Left kidney (tissue), 1 donor: ENCODE measurements at regions not wholly inside any gene's neighbourhood (a gene's known extent, or its start where the extent isn't known, plus 50 kb on each side); places are given as distances from the start of the nearest gene placed in this dataset.

Experiments used
- DNase-seq: peaks from one replicate; pipeline ENCODE4 v3.0.0-alpha.2; 2013

DNA sequence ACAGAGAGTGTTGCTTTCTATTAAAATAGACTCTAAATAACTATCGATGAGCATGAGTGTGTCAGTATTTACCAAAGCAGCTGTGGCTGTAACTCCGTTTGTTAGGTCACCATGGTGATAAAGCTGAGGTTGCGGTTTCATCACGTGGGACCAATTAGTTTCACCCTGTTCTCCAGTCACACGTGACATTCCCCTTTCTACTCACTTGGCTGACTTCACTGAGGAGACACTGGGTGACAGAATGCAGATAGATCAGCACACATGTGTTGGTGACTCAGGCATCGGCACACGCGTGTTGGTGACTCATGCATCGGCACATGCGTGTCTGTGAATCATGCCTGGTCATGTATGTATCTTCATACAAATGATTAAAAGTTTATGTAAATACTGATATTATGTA lies 285.4 kb downstream of the THBS2 start:
- DNase-seq, result peak; percentile 55

DNA sequence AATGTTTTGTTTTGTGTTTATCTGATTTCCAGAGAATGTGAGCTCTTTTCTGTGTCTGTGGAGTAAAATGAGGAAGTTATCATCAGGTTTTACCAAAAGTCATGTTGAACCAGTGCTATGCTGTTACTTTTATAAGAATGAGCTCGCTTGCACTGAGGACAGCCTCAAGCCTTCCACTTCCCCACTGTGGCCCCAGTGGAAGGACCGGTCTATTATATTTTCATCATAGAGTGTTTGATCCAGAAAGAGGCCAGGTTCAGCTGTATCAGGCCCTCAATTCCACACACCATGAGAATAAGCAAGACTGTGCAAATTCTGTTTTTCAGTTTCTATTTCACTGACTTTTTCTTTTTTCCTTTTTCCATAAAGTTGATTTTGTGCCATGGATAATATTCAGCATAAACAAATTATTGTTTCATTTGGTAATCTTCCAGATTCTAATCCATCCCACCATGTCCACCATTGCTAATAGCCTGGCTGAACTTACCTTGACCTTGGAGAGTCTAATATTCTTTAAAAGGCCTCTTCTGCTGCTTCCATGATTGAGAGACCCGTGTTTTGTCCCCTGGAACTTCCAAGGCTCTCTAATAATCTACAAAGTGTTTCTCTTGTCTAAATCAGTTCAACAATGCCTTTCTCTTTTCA lies 286.2 kb downstream of the THBS2 start:
- DNase-seq, result no peak

DNA sequence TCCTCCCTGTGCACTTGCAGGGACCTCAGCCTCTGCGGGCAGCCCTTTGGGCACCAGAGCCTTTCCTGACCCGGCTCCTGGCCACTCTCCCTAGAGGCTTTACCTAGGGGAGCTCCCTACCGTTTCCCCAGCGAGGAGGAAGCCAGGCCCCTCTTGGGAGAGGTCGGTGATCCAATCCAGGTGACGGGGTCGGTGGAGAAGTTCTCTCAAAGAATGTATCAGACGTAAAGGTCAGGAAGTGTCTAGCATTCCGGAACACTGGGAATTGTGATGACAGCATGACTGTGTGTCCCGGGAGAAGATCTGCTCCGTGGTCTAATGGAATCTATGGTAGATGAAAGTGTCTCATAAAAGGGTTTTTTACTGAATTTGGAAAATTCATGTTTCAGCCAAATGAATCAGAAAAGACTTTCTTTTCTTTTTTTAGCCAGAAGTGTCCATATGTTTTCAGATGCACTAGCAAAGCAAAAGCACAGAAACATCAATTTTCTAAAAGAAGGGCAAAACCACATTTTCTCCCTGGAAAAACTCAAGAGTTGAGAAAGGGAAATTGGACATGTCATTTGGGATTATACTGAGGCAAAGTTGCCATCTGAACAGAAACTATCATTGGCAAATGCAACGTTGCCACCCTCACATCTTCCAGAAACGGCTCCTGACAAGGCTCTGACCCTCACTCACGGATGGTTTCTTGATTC lies 289.4 kb downstream of the THBS2 start:
- DNase-seq, result no peak

DNA sequence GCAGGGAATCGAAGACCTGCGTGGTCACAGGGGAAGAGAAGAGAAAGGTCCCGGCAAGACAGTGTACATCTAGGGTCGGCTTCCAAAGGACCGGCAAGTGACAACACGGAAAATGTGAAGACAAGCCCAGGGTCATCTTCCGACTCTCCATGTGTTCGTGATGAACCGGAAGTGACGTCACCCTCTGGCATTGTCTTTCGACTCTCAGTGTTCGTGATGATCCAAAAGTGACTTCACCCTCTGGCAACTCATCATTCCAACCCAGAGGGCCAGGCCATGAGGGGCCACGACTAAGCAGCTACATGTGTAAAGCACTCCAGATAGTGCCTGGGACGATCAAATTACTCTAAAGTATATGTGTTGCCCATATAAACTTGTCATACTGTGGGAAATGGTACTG lies 290.8 kb downstream of the THBS2 start:
- no peak for DNase-seq

DNA sequence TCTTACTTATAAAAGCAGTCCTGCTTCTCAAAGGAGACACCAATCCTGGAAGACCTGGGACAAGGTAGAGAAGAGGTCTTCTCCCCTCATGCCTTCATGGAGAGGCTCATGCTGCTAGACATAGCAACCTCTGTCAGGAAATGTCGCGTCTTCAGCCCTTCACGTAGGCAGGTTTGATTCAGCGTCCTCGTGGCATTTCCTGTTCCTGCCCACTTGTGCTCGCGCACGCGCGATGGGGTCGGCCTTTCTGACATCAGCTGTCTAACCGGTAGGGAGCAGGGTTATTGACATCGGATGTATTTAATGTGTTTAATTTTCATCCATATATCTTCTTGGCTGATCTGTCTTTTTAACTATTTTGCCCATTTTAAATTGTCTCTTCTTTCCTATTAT lies 292.4 kb downstream of the THBS2 start:
- no peak for DNase-seq

DNA sequence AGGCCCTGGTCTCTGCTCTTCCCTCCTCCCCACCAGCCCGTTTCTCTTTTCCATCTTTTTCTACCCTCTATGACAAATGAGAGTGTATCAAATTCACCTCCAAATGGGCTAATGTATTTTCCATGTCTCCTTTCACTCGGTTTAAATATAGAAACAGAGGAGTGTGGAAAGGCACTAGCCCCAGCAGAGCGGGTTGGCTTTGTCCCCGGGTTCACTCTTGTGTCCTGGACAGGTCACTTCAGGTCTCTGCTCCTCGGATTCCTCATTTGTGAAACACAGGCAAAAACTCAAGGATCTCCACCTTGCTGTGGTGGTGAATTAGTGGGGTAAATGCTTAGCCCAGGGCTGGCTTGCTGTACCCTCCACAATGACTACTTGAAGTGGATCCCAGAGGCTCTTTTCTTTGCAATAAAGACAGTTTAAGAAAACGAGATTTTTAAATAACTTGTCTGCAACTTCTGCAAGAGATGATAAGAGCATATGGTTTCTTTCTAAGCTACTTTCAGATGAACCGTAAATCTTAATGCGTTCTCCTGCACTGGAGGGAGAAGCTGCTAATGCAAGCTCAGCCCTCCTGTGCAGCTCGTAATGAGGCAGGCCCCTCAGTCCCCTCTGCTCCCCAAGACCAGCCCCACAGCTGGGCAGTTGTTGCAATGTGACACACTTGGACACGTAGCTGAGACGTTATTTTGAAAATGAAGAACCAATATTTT lies 292.9 kb downstream of the THBS2 start:
- DNase-seq, result no peak

DNA sequence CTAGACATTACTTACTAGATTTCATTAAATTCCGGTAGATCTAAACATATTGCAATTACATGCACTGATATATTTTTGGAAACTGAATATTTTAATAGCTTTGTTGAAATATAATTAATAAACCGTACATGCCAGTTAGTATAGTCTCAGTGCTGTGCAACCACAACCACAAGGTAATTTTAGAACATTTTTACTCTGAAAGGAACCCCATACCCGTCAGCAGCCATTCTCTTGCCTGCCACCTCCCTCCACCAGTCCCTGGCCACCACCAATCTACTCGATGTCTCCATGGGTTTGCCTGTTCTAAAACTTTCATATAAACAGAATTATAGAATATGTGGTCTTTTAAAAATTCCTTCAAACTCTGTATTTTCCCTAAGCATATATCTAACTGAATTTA lies 293.9 kb downstream of the THBS2 start:
- DNase-seq, result no peak

DNA sequence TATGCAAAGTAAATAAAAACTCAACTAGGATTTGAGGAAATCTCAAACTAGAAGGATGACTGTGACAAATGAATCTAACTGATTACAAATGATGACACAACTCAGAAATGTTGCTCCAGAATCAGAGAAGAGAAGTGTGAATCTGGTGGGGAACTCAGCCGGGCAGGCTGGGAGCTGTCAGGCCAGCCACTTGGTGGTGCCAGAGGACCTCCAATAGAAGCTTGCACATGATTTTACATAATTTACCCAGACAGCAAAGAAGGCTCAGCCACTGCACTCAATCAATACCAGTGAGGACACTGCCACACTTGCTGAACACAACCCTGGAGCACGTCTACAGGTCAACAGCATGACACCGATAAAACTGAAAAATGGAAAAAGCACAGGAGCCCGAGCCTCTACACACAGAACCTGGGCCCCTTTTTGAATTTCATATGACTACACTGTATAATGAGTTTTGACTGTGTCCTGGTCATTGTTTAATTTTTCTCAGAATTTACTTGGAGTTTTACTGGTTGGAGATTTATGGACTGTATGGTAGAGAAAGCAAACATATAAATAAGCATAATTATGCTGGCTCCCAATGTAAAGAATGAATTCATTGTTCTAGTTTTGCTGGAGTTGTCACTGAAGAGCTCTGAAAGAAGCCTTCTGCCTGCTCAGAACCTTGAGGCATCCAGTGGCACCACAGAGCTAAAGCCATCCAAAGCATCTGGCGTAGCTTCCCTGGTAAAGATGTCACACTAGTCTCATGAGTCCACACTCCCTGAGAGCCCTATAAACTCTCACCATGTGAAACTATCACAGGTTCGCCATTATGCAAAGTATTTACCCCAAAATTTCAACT lies 296.5 kb downstream of the THBS2 start:
- no peak for DNase-seq

DNA sequence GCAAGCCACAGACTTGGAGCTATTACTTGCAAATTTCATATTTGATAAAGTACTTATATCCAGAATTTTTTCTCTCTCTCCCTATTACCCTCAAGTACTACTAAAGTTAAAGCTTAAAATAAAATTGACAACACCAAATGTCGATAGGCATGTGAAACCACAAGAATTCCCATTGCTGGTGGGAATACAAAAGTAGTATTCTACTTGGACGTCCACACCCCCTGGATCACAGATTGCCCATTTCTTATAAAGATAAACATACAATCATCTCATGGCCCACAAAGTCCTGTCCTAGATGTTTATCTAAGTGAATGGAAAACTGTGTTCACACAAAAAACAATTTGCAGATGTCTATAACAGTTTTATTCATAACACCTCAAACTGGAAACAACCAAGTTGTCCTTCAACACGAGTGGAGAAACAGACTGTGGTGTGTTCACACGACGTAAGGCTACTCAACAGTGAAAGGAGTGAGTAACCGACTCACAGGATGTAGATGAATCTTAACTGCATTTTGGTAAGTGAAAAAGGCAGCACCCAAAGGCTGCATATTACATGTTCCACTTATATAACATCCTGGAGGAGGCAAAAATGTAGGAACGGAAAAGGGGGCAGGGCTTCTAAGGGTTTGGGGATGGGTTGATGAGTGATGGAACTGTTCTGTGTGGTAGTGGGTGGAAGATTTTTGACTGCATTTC lies 297.4 kb downstream of the THBS2 start:
- no peak for DNase-seq

DNA sequence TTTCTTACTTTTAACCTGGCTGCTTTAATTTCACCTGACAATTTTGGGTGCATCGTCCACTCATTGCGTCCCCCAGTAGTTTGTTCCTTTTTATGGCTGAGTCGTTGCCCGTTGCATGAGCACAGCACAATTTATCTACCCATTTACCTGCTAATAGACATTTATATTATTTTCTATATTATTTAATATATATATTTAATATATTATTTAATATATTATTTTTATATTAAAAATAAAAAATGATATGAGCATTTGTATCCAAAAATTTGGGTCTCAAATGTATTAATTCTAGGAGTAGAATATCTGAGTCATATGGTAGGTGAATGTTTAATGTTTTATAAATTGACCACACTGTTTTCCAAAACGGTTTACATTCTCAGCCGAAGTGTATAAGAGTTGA lies 300.2 kb downstream of the THBS2 start:
- DNase-seq, result no peak

DNA sequence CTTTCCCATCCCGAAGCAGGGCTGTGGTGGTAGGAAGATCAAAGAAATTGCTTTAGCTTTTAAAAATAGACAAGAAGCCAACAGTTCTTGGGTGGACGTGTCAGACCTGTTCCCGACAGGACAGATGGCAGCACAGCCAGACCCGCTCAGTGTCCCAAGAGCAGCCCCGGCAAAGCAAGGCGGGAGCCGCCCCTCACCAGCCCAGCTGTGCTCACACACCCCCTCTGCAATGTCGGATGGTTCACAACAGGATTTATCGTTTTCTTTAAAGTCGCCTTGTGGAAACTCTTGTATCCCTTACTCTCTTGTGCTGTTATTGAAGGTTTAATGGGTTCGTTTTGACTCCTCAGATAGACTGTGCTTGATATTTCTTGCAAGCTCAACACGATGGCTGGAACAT lies 302.4 kb downstream of the THBS2 start:
- DNase-seq, result no peak

DNA sequence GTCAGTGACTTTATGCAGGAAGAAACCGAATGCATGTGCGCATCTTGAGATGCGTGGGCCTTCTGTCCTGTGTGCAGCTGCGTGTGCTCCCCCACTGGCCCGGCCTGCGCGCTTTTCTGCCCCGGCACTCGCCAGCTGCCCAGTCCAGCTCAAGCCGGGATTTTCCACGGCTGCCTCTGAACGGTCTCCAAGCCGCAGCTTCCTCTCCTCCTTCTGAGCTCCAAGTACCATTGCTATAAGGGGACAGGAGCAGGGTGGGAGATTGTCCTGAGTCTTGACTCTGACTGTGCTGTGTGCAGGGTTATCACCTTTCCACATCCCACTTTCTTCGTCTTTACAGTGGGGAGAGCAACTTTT lies 302.8 kb downstream of the THBS2 start:
- DNase-seq, result no peak

DNA sequence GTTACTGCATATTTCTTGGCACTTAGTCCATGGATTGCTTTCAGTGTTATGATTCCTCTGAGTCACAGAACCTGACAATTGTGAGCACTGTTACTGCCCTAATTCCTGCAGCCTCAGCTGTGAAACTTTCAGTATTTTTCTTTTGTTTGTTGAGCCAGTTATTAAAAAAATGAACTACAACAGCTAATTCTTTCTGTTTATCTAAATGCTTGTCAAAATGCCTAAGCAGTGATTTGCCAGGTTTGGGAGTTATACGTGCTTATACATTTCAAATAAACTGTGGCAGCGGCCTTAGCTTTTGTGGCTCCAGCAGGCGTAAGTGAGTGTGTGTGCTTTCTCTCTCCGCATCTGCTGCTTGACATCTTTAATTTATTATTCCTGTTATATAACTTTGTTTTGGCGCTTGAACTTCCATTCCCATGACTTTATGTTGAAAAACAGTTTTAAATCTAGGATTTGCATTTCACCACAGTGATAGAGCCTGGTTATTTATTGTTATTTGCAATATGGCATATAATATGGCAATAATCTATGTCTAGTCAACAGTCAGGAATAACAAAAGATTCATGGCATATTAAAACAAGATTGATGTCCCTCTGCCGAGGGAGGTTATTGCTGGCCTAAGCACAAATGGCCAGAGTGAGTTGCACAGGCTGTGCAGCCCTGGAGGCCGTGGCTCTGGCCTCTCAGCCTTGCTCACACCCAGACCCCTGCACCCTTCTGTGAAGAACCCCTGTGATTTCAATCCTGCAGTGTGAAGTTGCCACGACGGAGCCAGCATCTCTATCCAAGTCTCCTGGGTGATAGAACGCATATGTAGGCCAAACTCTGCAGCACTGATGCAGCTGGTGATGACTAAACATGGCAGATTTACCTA lies 303.4 kb downstream of the THBS2 start:
- DNase-seq, result peak; percentile 51

DNA sequence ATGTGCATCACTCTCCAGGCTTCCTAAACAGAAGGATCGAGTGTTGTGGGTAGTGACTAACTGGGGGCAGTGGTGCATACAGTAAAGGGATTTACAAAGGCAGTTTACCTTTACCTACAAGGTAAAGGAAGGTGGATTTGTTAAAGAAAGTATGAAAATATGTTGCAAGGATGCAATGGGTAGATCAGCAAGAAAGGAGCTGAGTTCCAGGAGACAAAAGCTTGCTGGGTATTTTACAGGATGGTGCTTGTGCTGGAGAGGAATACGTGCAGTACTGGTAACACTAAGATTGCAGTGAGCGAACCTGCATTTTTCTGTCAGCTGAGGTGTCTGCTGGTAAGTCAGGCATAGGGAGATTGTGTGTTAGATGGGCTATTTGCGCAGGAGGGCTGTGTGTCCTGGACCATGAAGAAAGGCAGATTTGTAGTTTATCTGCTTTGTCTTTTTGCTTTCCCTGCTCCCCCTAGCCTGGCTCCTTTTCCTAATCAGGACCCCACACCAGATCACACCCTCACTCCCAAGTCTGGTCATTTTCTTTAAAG lies 304.6 kb downstream of the THBS2 start:
- no peak for DNase-seq

DNA sequence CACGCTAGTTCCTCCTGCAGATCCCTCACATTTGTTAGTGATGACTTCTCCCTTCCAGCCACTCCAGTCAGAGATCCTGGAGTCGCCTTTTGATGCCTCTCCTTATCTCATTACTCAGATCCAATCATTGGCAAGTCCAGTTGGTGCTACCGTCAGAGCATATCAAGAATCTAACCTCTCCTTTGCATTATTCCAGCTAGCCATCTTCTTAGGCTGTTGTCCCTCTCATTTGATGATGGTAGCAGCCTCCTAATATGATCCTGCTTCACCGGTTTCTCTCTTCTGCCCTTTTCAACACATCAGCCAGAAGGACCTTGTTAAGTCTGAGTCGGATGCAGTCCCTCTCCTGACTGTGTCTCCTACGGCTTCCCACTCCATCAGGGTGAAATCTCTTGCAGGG lies 305.6 kb downstream of the THBS2 start:
- no peak for DNase-seq

DNA sequence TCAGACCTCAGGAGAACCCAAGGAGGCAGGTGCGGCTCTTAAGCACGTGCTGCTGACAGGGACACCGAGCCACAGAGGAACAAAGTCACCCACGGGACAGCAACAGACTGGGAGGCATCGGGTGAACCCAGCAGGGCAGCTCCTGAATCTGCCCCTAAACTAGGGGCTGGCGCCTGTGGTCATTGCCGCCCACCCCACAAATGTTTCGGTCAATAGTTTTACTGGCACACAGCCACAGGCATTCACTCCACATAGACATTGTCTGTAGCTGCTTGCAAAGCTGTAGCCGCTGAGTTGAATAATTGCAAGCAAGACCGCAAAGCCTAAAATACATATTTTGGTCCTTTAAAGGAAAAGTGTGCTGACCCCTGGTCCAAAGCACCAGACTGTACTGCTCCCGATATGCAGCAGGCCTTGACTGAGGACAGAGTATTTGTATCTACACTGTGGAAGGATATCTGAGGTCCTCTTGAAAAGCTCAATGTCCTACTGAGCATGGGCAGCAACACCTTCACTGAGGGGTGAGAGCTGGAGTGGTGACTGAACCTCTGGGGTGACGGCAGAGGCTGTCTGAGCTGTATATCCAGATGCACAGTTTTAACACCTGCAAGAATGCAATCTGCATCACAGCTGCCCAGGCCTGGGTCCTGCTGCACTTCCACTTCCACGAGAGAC lies 310.3 kb downstream of the THBS2 start:
- no peak for DNase-seq

DNA sequence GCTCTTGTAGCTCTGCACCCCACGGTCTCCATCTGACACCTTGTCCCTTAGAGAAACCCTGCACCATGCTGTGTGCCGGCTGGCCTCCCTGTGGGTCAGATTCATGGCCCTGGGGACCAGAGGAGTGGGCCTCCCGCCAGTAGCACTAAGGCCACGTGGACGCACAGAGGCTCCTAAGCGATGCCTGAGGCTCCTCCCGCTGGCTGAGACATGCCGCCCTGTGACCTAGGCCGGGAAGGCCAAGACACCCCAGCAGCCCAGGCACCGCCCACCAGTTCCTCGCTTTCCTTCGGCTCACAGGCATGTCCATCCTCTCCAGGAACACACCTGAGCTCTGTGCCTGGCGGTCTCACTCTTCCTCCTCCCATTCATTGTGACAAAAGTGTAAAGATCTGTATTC lies 311.0 kb downstream of the THBS2 start:
- DNase-seq, result no peak

DNA sequence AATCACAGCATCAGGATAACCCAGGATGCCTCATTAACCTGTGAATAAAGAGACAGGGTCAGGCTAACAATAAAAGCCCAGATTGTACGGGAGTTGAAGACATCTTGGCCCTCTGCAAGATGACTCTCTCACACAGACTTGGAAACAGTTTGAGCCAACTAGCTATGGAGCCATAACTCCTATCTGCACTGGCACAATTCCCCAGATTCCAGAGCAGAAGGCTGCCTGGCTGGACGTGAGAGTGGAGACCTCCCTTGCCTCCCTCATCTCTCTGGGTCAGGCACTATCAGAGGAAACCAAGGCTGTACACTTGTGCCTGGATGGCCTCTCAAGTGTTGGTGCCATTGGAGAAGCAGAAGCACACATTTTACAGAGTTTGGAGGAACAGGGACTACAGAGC lies 312.6 kb downstream of the THBS2 start:
- DNase-seq, result no peak

DNA sequence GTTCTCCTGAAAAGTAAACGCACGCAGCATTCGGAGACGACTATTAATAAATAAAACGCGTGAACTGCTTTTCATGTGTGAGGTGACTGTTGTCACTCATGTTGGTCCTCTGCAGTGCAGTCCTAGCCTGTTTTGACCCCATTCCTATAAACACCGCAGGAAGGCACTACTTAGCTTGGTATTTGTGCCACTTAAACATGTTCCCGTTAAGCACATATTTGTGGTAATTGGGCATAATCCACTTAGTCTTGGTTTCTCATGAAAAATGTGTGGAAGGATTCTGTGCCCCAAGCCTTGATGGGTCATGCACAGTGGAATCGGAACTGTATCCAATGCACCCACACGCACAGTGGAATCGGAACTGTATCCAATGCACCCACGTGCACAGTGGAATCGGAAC lies 313.9 kb downstream of the THBS2 start:
- DNase-seq, result no peak

DNA sequence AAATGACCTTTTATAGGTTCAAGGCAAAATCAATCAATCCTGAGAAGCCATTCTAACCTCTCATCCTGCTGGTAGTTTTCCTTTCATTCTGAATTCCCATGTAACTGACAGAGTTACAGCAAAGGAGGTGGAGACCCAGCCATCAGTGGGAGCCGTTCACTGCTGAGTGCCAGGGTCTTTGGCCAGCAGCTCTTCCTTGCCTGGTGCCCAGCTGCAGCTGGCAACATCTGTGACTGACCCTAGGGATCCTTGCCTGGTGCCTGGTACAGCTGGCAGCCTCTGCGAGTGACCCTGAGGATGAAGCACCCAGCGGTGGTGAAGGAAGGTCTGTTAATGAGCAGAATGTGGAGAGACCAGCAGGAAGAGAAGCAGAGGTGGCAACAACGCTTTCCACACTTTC lies 314.6 kb downstream of the THBS2 start:
- no peak for DNase-seq
